HepG2 (cell line): ENCODE measurements at regions not wholly inside any gene's neighbourhood (a gene's known extent, or its start where the extent isn't known, plus 50 kb on each side); places are given as distances from the start of the nearest gene placed in this dataset.

Experiments
- ARNTL ChIP-seq: sonication (generic); formaldehyde crosslinking; IDR thresholded peaks from 2 replicates; pipeline ENCODE4 v1.4.0; 2020; ENCODE audit warnings: mild to moderate bottlenecking, missing genetic modification reagents
- ATF6 ChIP-seq: sonication (generic); formaldehyde crosslinking; conservative IDR thresholded peaks from 2 replicates; pipeline ENCODE4 v1.4.0; 2020; ENCODE audit warnings: missing genetic modification reagents
- CCAR2 ChIP-seq: fragments of 200-400 bp; formaldehyde crosslinking; optimal IDR thresholded peaks from 2 replicates; pipeline ENCODE3; 2018; ENCODE audit warnings: low read depth, mild to moderate bottlenecking, low read length, moderate library complexity
- CREB1 ChIP-seq, 2 experiments: fragments of 450-650 bp in 1 of 2; IDR thresholded peaks; 2 replicates each; pipeline ENCODE4 v1.6.1; 2016 to 2017; ENCODE audit warnings: control low read depth in 1 of 2, mild to moderate bottlenecking in 1 of 2, missing compliant biosample characterization in 1 of 2, missing genetic modification characterization in 1 of 2
- CSRNP2 ChIP-seq: sonication (generic); formaldehyde crosslinking; conservative IDR thresholded peaks from 2 replicates; pipeline ENCODE4 v1.8.0; 2022; ENCODE audit warnings: low read depth, missing genetic modification reagents
- EP300 ChIP-seq, 3 experiments: sonication (generic) in 1 of 3; formaldehyde crosslinking in 1 of 3; IDR thresholded peaks; 2 replicates each; pipeline versions ENCODE4 v1.5.1 to v1.6.1; 2011 to 2020; ENCODE audit warnings: low read depth in 2 of 3, low read length in 2 of 3, borderline replicate concordance in 1 of 3, improper control_type of control experiment in 1 of 3, mild to moderate bottlenecking in 1 of 3, missing genetic modification reagents in 1 of 3, moderate library complexity in 1 of 3
- ESRRA ChIP-seq: sonication (generic); formaldehyde crosslinking; IDR thresholded peaks from 2 replicates; pipeline ENCODE4 v1.5.1; 2020; ENCODE audit warnings: mild to moderate bottlenecking, low read depth, missing genetic modification reagents
- HOXA3 ChIP-seq: sonication (generic); formaldehyde crosslinking; IDR thresholded peaks from 2 replicates; pipeline ENCODE4 v1.5.0; 2020; ENCODE audit warnings: missing genetic modification reagents
- ISL2 ChIP-seq: sonication (generic); formaldehyde crosslinking; IDR thresholded peaks from 2 replicates; pipeline ENCODE4 v1.5.0; 2020; ENCODE audit warnings: missing genetic modification reagents
- JUN ChIP-seq: sonication (generic); formaldehyde crosslinking; IDR thresholded peaks from 2 replicates; pipeline ENCODE4 v1.4.0; 2020; ENCODE audit warnings: mild to moderate bottlenecking, missing genetic modification reagents
- MAFF ChIP-seq: IDR thresholded peaks from 2 replicates; pipeline ENCODE4 v1.6.1; 2011; ENCODE audit warnings: low read depth, low read length, improper control_type of control experiment
- NFIB ChIP-seq: sonication (generic); formaldehyde crosslinking; IDR thresholded peaks from 2 replicates; pipeline ENCODE4 v1.9.0; 2021; ENCODE audit warnings: missing genetic modification reagents, mild to moderate bottlenecking, borderline replicate concordance
- POGZ ChIP-seq: sonication (generic); formaldehyde crosslinking; IDR thresholded peaks from 2 replicates; pipeline ENCODE4 v1.4.0; 2020; ENCODE audit warnings: mild to moderate bottlenecking, missing genetic modification reagents
- ZBTB10 ChIP-seq: sonication (generic); formaldehyde crosslinking; IDR thresholded peaks from 2 replicates; pipeline ENCODE4 v1.4.0; 2020; ENCODE audit warnings: missing genetic modification reagents, borderline replicate concordance
- ZKSCAN8 ChIP-seq: IDR thresholded peaks from 2 replicates; pipeline ENCODE4 v1.6.1; 2016; ENCODE audit warnings: borderline replicate concordance, missing genetic modification reagents, missing compliant biosample characterization
- ZNF275 ChIP-seq: sonication (generic); formaldehyde crosslinking; IDR thresholded peaks from 2 replicates; pipeline ENCODE4 v1.8.0; 2022; ENCODE audit warnings: missing genetic modification reagents, mild to moderate bottlenecking, inconsistent platforms, borderline replicate concordance
- ZNF282 ChIP-seq: fragments of 450-650 bp; IDR thresholded peaks from 2 replicates; pipeline ENCODE4 v1.6.1; 2018; ENCODE audit not compliant: partially characterized antibody
- ZNF30 ChIP-seq: sonication (generic); formaldehyde crosslinking; IDR thresholded peaks from 2 replicates; pipeline ENCODE4 v1.5.0; 2020; ENCODE audit warnings: mild to moderate bottlenecking, missing genetic modification reagents
- ZNF335 ChIP-seq: sonication (generic); formaldehyde crosslinking; IDR thresholded peaks from 2 replicates; pipeline ENCODE4 v1.4.0; 2020; ENCODE audit warnings: missing genetic modification reagents
- ZNF619 ChIP-seq: sonication (generic); formaldehyde crosslinking; IDR thresholded peaks from 2 replicates; pipeline ENCODE4 v1.4.0; 2020; ENCODE audit warnings: mild to moderate bottlenecking, missing genetic modification reagents
- ZNF75D ChIP-seq: sonication (generic); formaldehyde crosslinking; IDR thresholded peaks from 2 replicates; pipeline ENCODE4 v1.8.1; 2023; ENCODE audit warnings: missing genetic modification reagents, mild to moderate bottlenecking, borderline replicate concordance
- ZNF773 ChIP-seq: sonication (generic); formaldehyde crosslinking; IDR thresholded peaks from 2 replicates; pipeline ENCODE4 v1.4.0; 2020; ENCODE audit warnings: missing genetic modification reagents, borderline replicate concordance

DNA sequence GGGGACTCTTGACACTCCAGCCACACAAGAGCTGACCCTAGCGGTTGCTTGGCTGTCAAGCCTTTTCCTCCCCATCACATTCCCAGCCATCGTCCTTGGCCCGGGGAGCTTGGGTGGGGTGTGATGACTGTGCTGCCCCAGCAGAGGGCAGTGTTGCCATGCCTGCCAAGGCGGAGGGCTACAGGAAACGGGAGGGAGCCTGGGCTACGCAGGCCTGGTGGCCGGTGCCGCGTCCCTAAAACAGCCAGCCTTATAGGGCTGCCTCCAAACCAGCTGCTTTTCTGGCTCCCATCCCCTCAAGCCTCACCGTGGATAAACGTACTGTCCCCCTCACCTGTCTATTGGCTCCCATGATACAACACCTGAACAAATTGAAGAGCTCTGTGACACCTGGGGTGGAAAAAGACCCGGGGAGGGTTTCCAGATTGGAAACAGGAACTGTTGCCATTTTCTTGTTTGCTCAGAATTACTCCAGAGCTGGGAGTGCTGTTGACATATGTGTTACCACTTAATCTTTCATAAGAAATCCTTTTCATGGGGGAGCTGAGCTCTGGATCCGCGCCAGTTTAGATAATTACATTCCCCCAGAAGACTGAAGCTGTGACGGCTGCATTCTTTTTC is 72.8 kb upstream of the ASTN2 start (continued):
- no peak for TF ChIP-seq NFIB
- TF ChIP-seq MAFF = no peak
- TF ChIP-seq ZNF335 (CRISPR knock-in tag) = peak; percentile 31; the same call in 1 of the 2 replicates
- peak; percentile 62; the same call in 1 of the 2 replicates for TF ChIP-seq ARNTL (CRISPR knock-in tag)
- TF ChIP-seq ZBTB10 (CRISPR knock-in tag) = no peak
- no peak for TF ChIP-seq ZNF773
- 0 out of 2 replicates have a peak, but pooled peaks have one; percentile 30 for TF ChIP-seq JUN (CRISPR knock-in tag)
- no peak for TF ChIP-seq ZNF282
- TF ChIP-seq ATF6 = no peak
- no peak for TF ChIP-seq CSRNP2
- no peak for TF ChIP-seq ZNF75D
- no peak for TF ChIP-seq ZNF30 (CRISPR knock-in tag)
- TF ChIP-seq EP300 (IDR thresholded peaks at IDR 0.05; ENCODE audit: low read depth in 2 of 2, low read length in 2 of 2) = peak in 1 of 2 experiments; percentile 76; a peak in 1 of 4 replicates
- no peak for TF ChIP-seq EP300 (CRISPR knock-in tag; IDR thresholded peaks at IDR 0.05; ENCODE audit: borderline replicate concordance)
- peak; percentile 69 for TF ChIP-seq HOXA3 (CRISPR knock-in tag)
- TF ChIP-seq ZNF619 = 0 out of 2 replicates have a peak, but pooled peaks have one; percentile 59
- peak; percentile 82 for TF ChIP-seq ISL2 (CRISPR knock-in tag)
- 0 out of 2 replicates have a peak, but pooled peaks have one; percentile 56 for TF ChIP-seq ZNF275 (CRISPR knock-in tag)
- no peak for TF ChIP-seq CCAR2
- TF ChIP-seq POGZ (CRISPR knock-in tag) = peak; percentile 93
- no peak for TF ChIP-seq CREB1 (IDR thresholded peaks at IDR 0.05)
- peak; percentile 36; the same call in 1 of the 2 replicates for TF ChIP-seq CREB1 (CRISPR knock-in tag; IDR thresholded peaks at IDR 0.05)
- peak; percentile 41; the same call in 1 of the 2 replicates for TF ChIP-seq ESRRA (CRISPR knock-in tag)
- TF ChIP-seq ZKSCAN8 (CRISPR knock-in tag) = no peak
